Type B pancreatic cell (in vitro differentiated cells): ENCODE measurements at regions not wholly inside any gene's neighbourhood (a gene's known extent, or its start where the extent isn't known, plus 50 kb on each side); places are given as distances from the start of the nearest gene placed in this dataset.

ENCODE experiments used
- DNase-seq: peaks from one replicate; pipeline ENCODE4 v3.0.0; 2021; ENCODE audit warnings: mixed read lengths; ENCODE audit not compliant: unreplicated experiment; ENCODE audit errors: extremely low spot score
- H3K27ac Mint-ChIP-seq: 2 replicates; pipeline ENCODE4 v1.8.0; 2021; ENCODE audit warnings: mild to moderate bottlenecking, mixed read lengths
- H3K27me3 Mint-ChIP-seq: 2 replicates; pipeline ENCODE4 v1.8.0; 2021; ENCODE audit warnings: mixed read lengths
- H3K36me3 Mint-ChIP-seq: 2 replicates; pipeline ENCODE4 v1.8.0; 2021; ENCODE audit warnings: mixed read lengths
- H3K4me1 Mint-ChIP-seq: one replicate; pipeline ENCODE4 v1.8.0; 2021; ENCODE audit warnings: mixed read lengths; ENCODE audit not compliant: unreplicated experiment
- H3K4me3 Mint-ChIP-seq: 2 replicates; pipeline ENCODE4 v1.8.0; 2021; ENCODE audit warnings: mild to moderate bottlenecking, mixed read lengths
- H3K9me3 Mint-ChIP-seq: 2 replicates; pipeline ENCODE4 v1.8.0; 2021; ENCODE audit warnings: mixed read lengths
- CTCF ChIP-seq: fragments of 200-600 bp; sonication (generic); conservative IDR thresholded peaks from 2 replicates; pipeline ENCODE4 v1.5.0; 2021; ENCODE audit warnings: antibody characterized with exemption, mild to moderate bottlenecking

- Mint-ChIP-seq H3K4me3 (no peak overlapping the region), H3K27ac (no peak overlapping the region), H3K4me1 (no peaks in the 10 kb centered on the region), H3K9me3 (no peaks in the 10 kb centered on the region), H3K27me3 (no peaks in the 10 kb centered on the region), H3K36me3 (no peaks in the 10 kb centered on the region)
- TF ChIP-seq CTCF, result no peak
- no peak for DNase-seq
Observed at GRCh38 chrX:94216738-94217137, 542.7 kb downstream of the FAM133A start.

- Mint-ChIP-seq H3K27ac (no peak overlapping the region), H3K9me3 (no peaks in the 10 kb centered on the region), H3K27me3 (no peaks in the 10 kb centered on the region), H3K4me3 (no peak overlapping the region), H3K36me3 (no peaks in the 10 kb centered on the region), H3K4me1 (no peaks in the 10 kb centered on the region)
- DNase-seq, result no peak
- TF ChIP-seq CTCF, result no peak
Observed at GRCh38 chrX:94252211-94252610, 578.2 kb downstream of the FAM133A start.

GRCh38 chrX:94256396-94256795, 582.4 kb downstream of the FAM133A start:
- no peaks in the 10 kb centered on the region for H3K4me1 Mint-ChIP-seq
- H3K27ac Mint-ChIP-seq, result no peak overlapping the region
- no peak for DNase-seq
- H3K36me3 Mint-ChIP-seq, result no peaks in the 10 kb centered on the region
- no peak overlapping the region for H3K4me3 Mint-ChIP-seq
- peaks cover 8% of the 10 kb centered on the region for H3K9me3 Mint-ChIP-seq
- TF ChIP-seq CTCF, result no peak
- no peaks in the 10 kb centered on the region for H3K27me3 Mint-ChIP-seq

- no peaks in the 10 kb centered on the region for H3K36me3 Mint-ChIP-seq
- TF ChIP-seq CTCF, result no peak
- no peak for DNase-seq
- no peaks in the 10 kb centered on the region for H3K27me3 Mint-ChIP-seq
- H3K4me3 Mint-ChIP-seq, result no peak overlapping the region
- no peak overlapping the region for H3K27ac Mint-ChIP-seq
- peaks cover under 1% of the 10 kb centered on the region for H3K9me3 Mint-ChIP-seq
- no peaks in the 10 kb centered on the region for H3K4me1 Mint-ChIP-seq
Observed at GRCh38 chrX:94265323-94265722, 591.3 kb downstream of the FAM133A start.

GRCh38 chrX:94288325-94288724, 614.3 kb downstream of the FAM133A start:
- Mint-ChIP-seq H3K27ac (no peak overlapping the region), H3K9me3 (no peaks in the 10 kb centered on the region), H3K4me1 (no peaks in the 10 kb centered on the region), H3K4me3 (no peak overlapping the region), H3K36me3 (no peaks in the 10 kb centered on the region), H3K27me3 (no peaks in the 10 kb centered on the region)
- no peak for DNase-seq
- peak; percentile 67 for TF ChIP-seq CTCF

- DNase-seq, result no peak
- Mint-ChIP-seq H3K4me3 (no peak overlapping the region), H3K27ac (no peak overlapping the region), H3K27me3 (no peaks in the 10 kb centered on the region), H3K9me3 (no peaks in the 10 kb centered on the region), H3K4me1 (no peaks in the 10 kb centered on the region), H3K36me3 (no peaks in the 10 kb centered on the region)
- no peak for TF ChIP-seq CTCF
Observed at GRCh38 chrX:94288972-94289371, 615.0 kb downstream of the FAM133A start.
